ENCODE measurements at regions not wholly inside any gene's neighbourhood (a gene's known extent, or its start where the extent isn't known, plus 50 kb on each side); places are given as distances from the start of the nearest gene placed in this dataset.

DNA sequence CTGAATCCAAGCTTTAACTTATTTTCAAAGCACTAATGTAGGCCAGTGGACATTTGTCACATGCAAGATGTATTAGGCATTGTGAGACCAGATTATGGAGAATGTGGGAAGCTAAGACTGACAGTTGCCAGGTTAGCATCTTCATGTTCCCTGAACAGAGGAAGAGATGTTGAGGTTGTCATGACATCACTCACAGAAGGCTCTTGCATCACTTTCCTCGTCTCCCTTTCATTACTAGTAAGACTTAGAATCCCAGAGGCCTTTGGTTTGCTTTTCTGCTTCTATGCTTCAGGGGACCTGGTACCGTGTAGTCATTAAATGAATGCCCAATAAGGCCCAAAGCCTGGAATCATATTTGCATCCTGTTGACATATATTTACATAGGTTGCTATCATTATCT, 76.4 kb upstream of the RPS23 start:
- TF ChIP-seq HNF4A (conservative IDR thresholded peaks at IDR 0.05) (no peak), YY1 (IDR thresholded peaks at IDR 0.05) (no peak), RAD21 (IDR thresholded peaks at IDR 0.05) (no peak), EGR1 (IDR thresholded peaks at IDR 0.05; ENCODE audit: low read depth in 2 of 2) (no peak), FOXA1 (IDR thresholded peaks at IDR 0.05) (no peak), RXRA (IDR thresholded peaks at IDR 0.05) (no peak), MAX (IDR thresholded peaks at IDR 0.05) (no peak)
- TF ChIP-seq, protein P1, sequence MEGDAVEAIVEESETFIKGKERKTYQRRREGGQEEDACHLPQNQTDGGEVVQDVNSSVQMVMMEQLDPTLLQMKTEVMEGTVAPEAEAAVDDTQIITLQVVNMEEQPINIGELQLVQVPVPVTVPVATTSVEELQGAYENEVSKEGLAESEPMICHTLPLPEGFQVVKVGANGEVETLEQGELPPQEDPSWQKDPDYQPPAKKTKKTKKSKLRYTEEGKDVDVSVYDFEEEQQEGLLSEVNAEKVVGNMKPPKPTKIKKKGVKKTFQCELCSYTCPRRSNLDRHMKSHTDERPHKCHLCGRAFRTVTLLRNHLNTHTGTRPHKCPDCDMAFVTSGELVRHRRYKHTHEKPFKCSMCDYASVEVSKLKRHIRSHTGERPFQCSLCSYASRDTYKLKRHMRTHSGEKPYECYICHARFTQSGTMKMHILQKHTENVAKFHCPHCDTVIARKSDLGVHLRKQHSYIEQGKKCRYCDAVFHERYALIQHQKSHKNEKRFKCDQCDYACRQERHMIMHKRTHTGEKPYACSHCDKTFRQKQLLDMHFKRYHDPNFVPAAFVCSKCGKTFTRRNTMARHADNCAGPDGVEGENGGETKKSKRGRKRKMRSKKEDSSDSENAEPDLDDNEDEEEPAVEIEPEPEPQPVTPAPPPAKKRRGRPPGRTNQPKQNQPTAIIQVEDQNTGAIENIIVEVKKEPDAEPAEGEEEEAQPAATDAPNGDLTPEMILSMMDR (IDR thresholded peaks at IDR 0.05; ENCODE audit: low read depth, low read length, missing input control), result no peak
- WGBS, result 92% methylated on average over 2 of the region's 2 CpGs
- H3K27me3 ChIP-seq (ENCODE audit: control insufficient read depth in 4 of 4, insufficient read depth in 4 of 4, low read length in 3 of 4), result no peaks in the 10 kb centered on the region
- H3K4me1 ChIP-seq (ENCODE audit: control insufficient read depth in 4 of 4, insufficient read depth in 4 of 4, low read length in 3 of 4), result peaks cover 0 to 2% (median 0%) of the 10 kb centered on the region in 4 donors
- no peak overlapping the region for H3K27ac ChIP-seq (ENCODE audit: low read depth in 1 of 2, low read length in 2 of 2)
- H3K9ac ChIP-seq (ENCODE audit: low read depth in 1 of 2, low read length in 2 of 2), result no peak overlapping the region
- H3K36me3 ChIP-seq (ENCODE audit: control insufficient read depth in 4 of 4, insufficient read depth in 3 of 4, low read depth in 1 of 4, low read length in 3 of 4), result no peaks in the 10 kb centered on the region
- no peak for DNase-seq (ENCODE audit: low spot score)
- no peak overlapping the region for H3K4me3 ChIP-seq (ENCODE audit: low read depth in 1 of 3, low read length in 3 of 3)
- no peaks in the 10 kb centered on the region for H3K9me3 ChIP-seq (ENCODE audit: control insufficient read depth in 4 of 4, low read length in 3 of 4)

- H3K4me1 ChIP-seq (ENCODE audit: control insufficient read depth in 4 of 4, insufficient read depth in 4 of 4, low read length in 3 of 4), result peaks cover 0 to 2% (median 0%) of the 10 kb centered on the region in 4 donors
- no peaks in the 10 kb centered on the region for H3K36me3 ChIP-seq (ENCODE audit: control insufficient read depth in 4 of 4, insufficient read depth in 3 of 4, low read depth in 1 of 4, low read length in 3 of 4)
- DNase-seq (ENCODE audit: low spot score), result no peak
- WGBS, result 96% methylated on average over 3 of the region's 3 CpGs
- no peak overlapping the region for H3K27ac ChIP-seq (ENCODE audit: low read depth in 1 of 2, low read length in 2 of 2)
- H3K9ac ChIP-seq (ENCODE audit: low read depth in 1 of 2, low read length in 2 of 2), result no peak overlapping the region
- H3K27me3 ChIP-seq (ENCODE audit: control insufficient read depth in 4 of 4, insufficient read depth in 4 of 4, low read length in 3 of 4), result no peaks in the 10 kb centered on the region
- H3K9me3 ChIP-seq (ENCODE audit: control insufficient read depth in 4 of 4, low read length in 3 of 4), result no peaks in the 10 kb centered on the region
- TF ChIP-seq, protein P2, sequence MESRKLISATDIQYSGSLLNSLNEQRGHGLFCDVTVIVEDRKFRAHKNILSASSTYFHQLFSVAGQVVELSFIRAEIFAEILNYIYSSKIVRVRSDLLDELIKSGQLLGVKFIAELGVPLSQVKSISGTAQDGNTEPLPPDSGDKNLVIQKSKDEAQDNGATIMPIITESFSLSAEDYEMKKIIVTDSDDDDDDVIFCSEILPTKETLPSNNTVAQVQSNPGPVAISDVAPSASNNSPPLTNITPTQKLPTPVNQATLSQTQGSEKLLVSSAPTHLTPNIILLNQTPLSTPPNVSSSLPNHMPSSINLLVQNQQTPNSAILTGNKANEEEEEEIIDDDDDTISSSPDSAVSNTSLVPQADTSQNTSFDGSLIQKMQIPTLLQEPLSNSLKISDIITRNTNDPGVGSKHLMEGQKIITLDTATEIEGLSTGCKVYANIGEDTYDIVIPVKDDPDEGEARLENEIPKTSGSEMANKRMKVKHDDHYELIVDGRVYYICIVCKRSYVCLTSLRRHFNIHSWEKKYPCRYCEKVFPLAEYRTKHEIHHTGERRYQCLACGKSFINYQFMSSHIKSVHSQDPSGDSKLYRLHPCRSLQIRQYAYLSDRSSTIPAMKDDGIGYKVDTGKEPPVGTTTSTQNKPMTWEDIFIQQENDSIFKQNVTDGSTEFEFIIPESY (IDR thresholded peaks at IDR 0.05), result no peak
- no peak for TF ChIP-seq GABPA (IDR thresholded peaks at IDR 0.05 in 1 of 2, conservative IDR thresholded peaks at IDR 0.05 in 1 of 2)
- TF ChIP-seq YY1 (IDR thresholded peaks at IDR 0.05), result no peak
- no peak for TF ChIP-seq RXRA (IDR thresholded peaks at IDR 0.05)
- TF ChIP-seq ATF3 (IDR thresholded peaks at IDR 0.05), result no peak
- no peak for TF ChIP-seq SP1 (IDR thresholded peaks at IDR 0.05)
- no peak for TF ChIP-seq RAD21 (IDR thresholded peaks at IDR 0.05)
- TF ChIP-seq JUND (IDR thresholded peaks at IDR 0.05), result no peak
- no peak for TF ChIP-seq HNF4G (IDR thresholded peaks at IDR 0.05)
- TF ChIP-seq TAF1 (conservative IDR thresholded peaks at IDR 0.05), result no peak
- no peak for TF ChIP-seq EGR1 (IDR thresholded peaks at IDR 0.05; ENCODE audit: low read depth in 2 of 2)
- no peak for TF ChIP-seq FOXA2 (IDR thresholded peaks at IDR 0.05)
- TF ChIP-seq, protein P1 (IDR thresholded peaks at IDR 0.05; ENCODE audit: low read depth, low read length, missing input control), result no peak
- no peak for TF ChIP-seq MAX (IDR thresholded peaks at IDR 0.05)
- no peak for TF ChIP-seq NR2F2 (IDR thresholded peaks at IDR 0.05)
- no peak overlapping the region for H3K4me3 ChIP-seq (ENCODE audit: low read depth in 1 of 3, low read length in 3 of 3)
Measured at GRCh38 chr5:82353522-82353921, 75.4 kb upstream of the RPS23 start.
